OCI-LY7 (cell line): ENCODE measurements at regions not wholly inside any gene's neighbourhood (a gene's known extent, or its start where the extent isn't known, plus 50 kb on each side); places are given as distances from the start of the nearest gene placed in this dataset.

ENCODE experiments used
- BruUV-seq: library from RNA; stranded (reverse); fragments of 400-500 nt; replicated peaks from 2 replicates; lab custom pipeline; 2021; lab: Mats Ljungman, UMichigan
- CTCF ChIA-PET: fragments of 300-600 bp; sonication (Branson Sonifier 250); formaldehyde crosslinking; loops from one replicate; lab custom pipeline; 2022; ENCODE audit warnings: antibody characterized with exemption; ENCODE audit not compliant: unreplicated experiment; lab: Charles Lee
- POLR2A ChIA-PET: fragments of 300-600 bp; sonication (Branson Sonifier 250); formaldehyde crosslinking; loops from one replicate; lab custom pipeline; 2022; ENCODE audit warnings: antibody characterized with exemption; lab: Charles Lee
- DNase-seq: peaks from one replicate; pipeline ENCODE4 v3.0.0-alpha.2; 2015; ENCODE audit warnings: low spot score
- H2AFZ ChIP-seq: fragments of 200-600 bp; sonication (generic), shearing (Covaris generic); 2 replicates; pipeline ENCODE4 v1.6.1; 2014; ENCODE audit warnings: mild to moderate bottlenecking, antibody characterized with exemption, low read length, moderate library complexity
- H3K27ac ChIP-seq: fragments of 200-600 bp; sonication (generic); 2 replicates; pipeline ENCODE4 v1.5.1; 2014; ENCODE audit warnings: mixed run types, low read depth, mild to moderate bottlenecking, moderate library complexity, low read length, inconsistent platforms; ENCODE audit not compliant: poor library complexity, severe bottlenecking
- H3K36me3 ChIP-seq: fragments of 200-600 bp; sonication (generic); 2 replicates; pipeline ENCODE4 v1.6.1; 2014; ENCODE audit warnings: mild to moderate bottlenecking, antibody characterized with exemption, low read length, moderate library complexity, mixed read lengths; ENCODE audit not compliant: insufficient read depth
- H3K4me1 ChIP-seq: fragments of 200-600 bp; sonication (generic); 2 replicates; pipeline ENCODE4 v1.5.1; 2014; ENCODE audit warnings: mild to moderate bottlenecking, low read length; ENCODE audit not compliant: insufficient read depth, poor library complexity, severe bottlenecking
- H3K4me2 ChIP-seq: fragments of 200-600 bp; sonication (generic); 2 replicates; pipeline ENCODE4 v1.6.1; 2014; ENCODE audit warnings: mild to moderate bottlenecking, low read length
- H3K4me3 ChIP-seq: fragments of 200-600 bp; sonication (generic); 2 replicates; pipeline ENCODE4 v1.5.1; 2014; ENCODE audit warnings: mild to moderate bottlenecking, low read depth, low read length; ENCODE audit not compliant: poor library complexity, severe bottlenecking
- H3K79me2 ChIP-seq: fragments of 200-600 bp; sonication (generic); 2 replicates; pipeline ENCODE4 v1.6.1; 2016; ENCODE audit warnings: low read depth, mild to moderate bottlenecking, low read length, moderate library complexity, mixed read lengths; ENCODE audit not compliant: insufficient read depth
- H3K9me2 ChIP-seq: fragments of 200-600 bp; sonication (generic); 2 replicates; pipeline ENCODE4 v1.6.1; 2016; ENCODE audit warnings: mild to moderate bottlenecking, low read length, mixed read lengths; ENCODE audit not compliant: insufficient read depth
- H3K9me3 ChIP-seq: fragments of 200-600 bp; sonication (generic); 2 replicates; pipeline ENCODE4 v1.6.1; 2014; ENCODE audit warnings: mild to moderate bottlenecking, mixed run types, low read length, mixed read lengths
- H4K20me1 ChIP-seq: fragments of 200-600 bp; sonication (generic); 2 replicates; pipeline ENCODE4 v1.6.1; 2014; ENCODE audit warnings: mild to moderate bottlenecking, antibody characterized with exemption, low read length, moderate library complexity, mixed read lengths; ENCODE audit not compliant: insufficient read depth
- CTCF ChIP-seq: fragments of 200-600 bp; sonication (generic); conservative IDR thresholded peaks from 2 replicates; pipeline ENCODE4 v1.5.1; 2014; ENCODE audit warnings: mild to moderate bottlenecking, antibody characterized with exemption, low read length, moderate library complexity, mixed read lengths
- EZH2phosphoT487 ChIP-seq: fragments of 200-600 bp; sonication (generic); IDR thresholded peaks from 2 replicates; pipeline ENCODE4 v1.6.1; 2018; ENCODE audit warnings: low read depth, borderline replicate concordance, mild to moderate bottlenecking, mixed run types, antibody characterized with exemption, low read length, moderate library complexity, mixed read lengths
- intact Hi-C: fragments of 100-400 bp; cut with micrococcal nuclease; formaldehyde crosslinking; loops from one replicate; pipeline ENCODE4 v1.10.0; 2022; ENCODE audit not compliant: unreplicated experiment

GRCh38 chr2:235112365-235112764, 160.5 kb downstream of the SH3BP4 start:
- intact Hi-C loops: no loop called here
- TF ChIP-seq EZH2phosphoT487: no peak
- no peak for DNase-seq
- Histone ChIP-seq H3K4me1 (no peaks in the 10 kb centered on the region), H3K9me2 (no peaks in the 10 kb centered on the region), H3K79me2 (no peaks in the 10 kb centered on the region), H3K36me3 (no peaks in the 10 kb centered on the region), H3K4me3 (no peak overlapping the region), H3K27ac (no peak overlapping the region), H3K4me2 (no peak overlapping the region), H2AFZ (no peak overlapping the region), H3K9me3 (no peaks in the 10 kb centered on the region), H4K20me1 (no peaks in the 10 kb centered on the region)
- ChIA-PET CTCF (no interaction called here), POLR2A (interaction anchor here (0.7 kb wide), 1 partner anchor 451 kb away, joined by 3 read pairs; no protein-coding TSS in a partner anchor)
- no TSS peak for BruUV-seq

GRCh38 chr2:235113854-235114253, 162.0 kb downstream of the SH3BP4 start:
- Histone ChIP-seq H2AFZ (no peak overlapping the region), H3K27ac (no peak overlapping the region), H3K9me2 (no peaks in the 10 kb centered on the region), H3K9me3 (no peaks in the 10 kb centered on the region), H3K4me2 (no peak overlapping the region), H3K79me2 (no peaks in the 10 kb centered on the region), H4K20me1 (no peaks in the 10 kb centered on the region), H3K4me1 (no peaks in the 10 kb centered on the region), H3K4me3 (no peak overlapping the region), H3K36me3 (no peaks in the 10 kb centered on the region)
- CTCF ChIA-PET: no interaction called here
- no TSS peak for BruUV-seq
- TF ChIP-seq EZH2phosphoT487 (no peak), CTCF (no peak)
- no peak for DNase-seq
- intact Hi-C loops: no loop called here
- POLR2A ChIA-PET: interaction anchor here (0.7 kb wide), 1 partner anchor 549 kb away, joined by 3 read pairs; no protein-coding TSS in a partner anchor

- no peaks in the 10 kb centered on the region for H3K79me2 ChIP-seq
- no peak overlapping the region for H3K4me3 ChIP-seq
- H4K20me1 ChIP-seq: no peaks in the 10 kb centered on the region
- BruUV-seq: no TSS peak
- no peak for DNase-seq
- H3K4me1 ChIP-seq: no peaks in the 10 kb centered on the region
- no peak overlapping the region for H3K27ac ChIP-seq
- POLR2A ChIA-PET: no interaction called here
- CTCF ChIA-PET: no interaction called here
- H3K4me2 ChIP-seq: no peak overlapping the region
- H3K9me3 ChIP-seq: 0 out of 2 replicates have a peak, but pooled peaks cover under 1% of the 10 kb centered on the region
- intact Hi-C loops: no loop called here
- no peak for TF ChIP-seq EZH2phosphoT487
- no peak for TF ChIP-seq CTCF
- no peaks in the 10 kb centered on the region for H3K9me2 ChIP-seq
- no peak overlapping the region for H2AFZ ChIP-seq
- H3K36me3 ChIP-seq: no peaks in the 10 kb centered on the region
Measured at GRCh38 chr2:235114286-235114685, 162.5 kb downstream of the SH3BP4 start.
